ENCODE measurements at regions not wholly inside any gene's neighbourhood (a gene's known extent, or its start where the extent isn't known, plus 50 kb on each side); places are given as distances from the start of the nearest gene placed in this dataset.

- DNase-seq (ENCODE audit: low read depth in 2 of 2) = no peak
These were observed 79.5 kb downstream of the FOXA2 start for GRCh38 chr20:22504829-22505377.

GRCh38 chr20:22503577-22503976, 80.8 kb downstream of the FOXA2 start:
- DNase-seq (ENCODE audit: low read depth in 2 of 2) = no peak

GRCh38 chr20:22502731-22503191, 81.6 kb downstream of the FOXA2 start:
- no peak for DNase-seq (ENCODE audit: low read depth in 2 of 2)

GRCh38 chr20:22501566-22502344, 82.6 kb downstream of the FOXA2 start:
- no peak for DNase-seq (ENCODE audit: low read depth in 2 of 2)

- no peak for DNase-seq (ENCODE audit: low read depth in 2 of 2)
These were observed 83.3 kb downstream of the FOXA2 start for GRCh38 chr20:22501034-22501433.

- DNase-seq (ENCODE audit: low read depth in 2 of 2) = no peak
These were observed 84.7 kb downstream of the FOXA2 start for GRCh38 chr20:22499515-22500166.

GRCh38 chr20:22496817-22497216, 87.6 kb downstream of the FOXA2 start:
- DNase-seq (ENCODE audit: low read depth in 2 of 2) = no peak

GRCh38 chr20:22495789-22496188, 88.6 kb downstream of the FOXA2 start:
- DNase-seq (ENCODE audit: low read depth in 2 of 2) = no peak

- no peak for DNase-seq (ENCODE audit: low read depth in 2 of 2)
These were observed 89.2 kb downstream of the FOXA2 start for GRCh38 chr20:22495172-22495571.

- no peak for DNase-seq (ENCODE audit: low read depth in 2 of 2)
These were observed 91.9 kb downstream of the FOXA2 start for GRCh38 chr20:22492497-22492896.

- DNase-seq (ENCODE audit: low read depth in 2 of 2) = no peak
These were observed 93.2 kb downstream of the FOXA2 start for GRCh38 chr20:22491194-22491505.

- DNase-seq (ENCODE audit: low read depth in 2 of 2) = no peak
These were observed 93.8 kb downstream of the FOXA2 start for GRCh38 chr20:22490287-22491193.

- DNase-seq (ENCODE audit: low read depth in 2 of 2) = no peak
These were observed 94.6 kb downstream of the FOXA2 start for GRCh38 chr20:22489626-22490286.

GRCh38 chr20:22480336-22480735, 104.0 kb downstream of the FOXA2 start:
- DNase-seq (ENCODE audit: low read depth in 2 of 2) = no peak

- no peak for DNase-seq (ENCODE audit: low read depth in 2 of 2)
These were observed 108.7 kb downstream of the FOXA2 start for GRCh38 chr20:22475662-22476061.

- DNase-seq (ENCODE audit: low read depth in 2 of 2) = no peak
These were observed 110.1 kb downstream of the FOXA2 start for GRCh38 chr20:22474224-22474623.

- no peak for DNase-seq (ENCODE audit: low read depth in 2 of 2)
These were observed 111.1 kb downstream of the FOXA2 start for GRCh38 chr20:22473293-22473692.

GRCh38 chr20:22472447-22473100, 111.8 kb downstream of the FOXA2 start:
- no peak for DNase-seq (ENCODE audit: low read depth in 2 of 2)

GRCh38 chr20:22471156-22471836, 113.1 kb downstream of the FOXA2 start:
- DNase-seq (ENCODE audit: low read depth in 2 of 2) = no peak

- DNase-seq (ENCODE audit: low read depth in 2 of 2) = no peak
These were observed 113.7 kb downstream of the FOXA2 start for GRCh38 chr20:22470620-22471026.

Data from stimulated activated CD4-positive, alpha-beta T cell treated with anti-CD3 and anti-CD28 coated beads, Interleukin-1b, Interleukin-23, amount 100 ng/mL, for 4 hours (primary cell).